ENCODE measurements at regions not wholly inside any gene's neighbourhood (a gene's known extent, or its start where the extent isn't known, plus 50 kb on each side); places are given as distances from the start of the nearest gene placed in this dataset.

DNA sequence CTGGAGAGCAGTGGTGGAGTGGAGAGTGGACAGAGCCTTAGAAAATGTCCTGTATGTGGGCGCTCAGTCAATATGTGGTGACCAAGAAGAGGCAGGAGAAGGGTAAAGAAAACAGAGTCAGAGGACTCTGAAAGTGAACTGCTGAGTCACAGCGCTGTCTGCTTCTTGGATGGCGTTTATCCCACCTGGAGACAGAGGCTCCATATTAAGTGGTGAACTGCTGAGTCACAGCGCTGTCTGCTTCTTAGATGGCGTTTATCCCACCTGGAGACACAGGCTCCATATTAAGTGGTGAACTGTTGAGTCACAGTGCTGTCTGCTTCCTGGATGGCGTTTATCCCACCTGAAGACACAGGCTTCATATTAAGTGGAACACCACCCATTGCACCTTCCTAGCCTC is 119.3 kb upstream of the RALGAPA2 start:
- no peaks in the 10 kb centered on the region for H3K36me3 Mint-ChIP-seq (ENCODE audit: low read depth, unreplicated experiment)
- TF ChIP-seq, protein P1, sequence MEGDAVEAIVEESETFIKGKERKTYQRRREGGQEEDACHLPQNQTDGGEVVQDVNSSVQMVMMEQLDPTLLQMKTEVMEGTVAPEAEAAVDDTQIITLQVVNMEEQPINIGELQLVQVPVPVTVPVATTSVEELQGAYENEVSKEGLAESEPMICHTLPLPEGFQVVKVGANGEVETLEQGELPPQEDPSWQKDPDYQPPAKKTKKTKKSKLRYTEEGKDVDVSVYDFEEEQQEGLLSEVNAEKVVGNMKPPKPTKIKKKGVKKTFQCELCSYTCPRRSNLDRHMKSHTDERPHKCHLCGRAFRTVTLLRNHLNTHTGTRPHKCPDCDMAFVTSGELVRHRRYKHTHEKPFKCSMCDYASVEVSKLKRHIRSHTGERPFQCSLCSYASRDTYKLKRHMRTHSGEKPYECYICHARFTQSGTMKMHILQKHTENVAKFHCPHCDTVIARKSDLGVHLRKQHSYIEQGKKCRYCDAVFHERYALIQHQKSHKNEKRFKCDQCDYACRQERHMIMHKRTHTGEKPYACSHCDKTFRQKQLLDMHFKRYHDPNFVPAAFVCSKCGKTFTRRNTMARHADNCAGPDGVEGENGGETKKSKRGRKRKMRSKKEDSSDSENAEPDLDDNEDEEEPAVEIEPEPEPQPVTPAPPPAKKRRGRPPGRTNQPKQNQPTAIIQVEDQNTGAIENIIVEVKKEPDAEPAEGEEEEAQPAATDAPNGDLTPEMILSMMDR (IDR thresholded peaks at IDR 0.05; ENCODE audit: insufficient read depth, low read depth, low read length): no peak
- no peak for TF ChIP-seq EZH2 (IDR thresholded peaks at IDR 0.05; ENCODE audit: insufficient read depth, low read length)
- H3K27me3 Mint-ChIP-seq (ENCODE audit: low read depth, unreplicated experiment): peaks cover 40% of the 10 kb centered on the region
- no peaks in the 10 kb centered on the region for H3K36me3 ChIP-seq (ENCODE audit: insufficient read depth, low read length)
- peaks cover 17% of the 10 kb centered on the region for H3K9me3 Mint-ChIP-seq (ENCODE audit: unreplicated experiment)
- no peak overlapping the region for H2AFZ ChIP-seq (ENCODE audit: low read depth, low read length)
- H3K27ac Mint-ChIP-seq (ENCODE audit: unreplicated experiment): no peak overlapping the region
- no peaks in the 10 kb centered on the region for H3K9me3 ChIP-seq (ENCODE audit: insufficient read depth, low read depth, low read length)
- H3K4me3 Mint-ChIP-seq (ENCODE audit: unreplicated experiment): no peak overlapping the region
- DNase-seq (ENCODE audit: low read depth) (no peak), FAIRE-seq (no peak)
- no peaks in the 10 kb centered on the region for H3K4me1 Mint-ChIP-seq (ENCODE audit: low read depth, unreplicated experiment)
- H3K4me3 ChIP-seq (ENCODE audit: insufficient read depth, low read depth, low read length): no peak overlapping the region
- H3K79me2 ChIP-seq (ENCODE audit: insufficient read depth, low read length): no peaks in the 10 kb centered on the region
- H3K27me3 ChIP-seq (ENCODE audit: insufficient read depth, low read length): no peaks in the 10 kb centered on the region
- H3K4me2 ChIP-seq (ENCODE audit: low read length): no peak overlapping the region
- no peak overlapping the region for H3K27ac ChIP-seq (ENCODE audit: low read depth, low read length)
- H3K9ac ChIP-seq (ENCODE audit: low read length): no peak overlapping the region
- H3K4me1 ChIP-seq (ENCODE audit: insufficient read depth, low read length): no peaks in the 10 kb centered on the region
- no peaks in the 10 kb centered on the region for H4K20me1 ChIP-seq (ENCODE audit: insufficient read depth, low read length)

DNA sequence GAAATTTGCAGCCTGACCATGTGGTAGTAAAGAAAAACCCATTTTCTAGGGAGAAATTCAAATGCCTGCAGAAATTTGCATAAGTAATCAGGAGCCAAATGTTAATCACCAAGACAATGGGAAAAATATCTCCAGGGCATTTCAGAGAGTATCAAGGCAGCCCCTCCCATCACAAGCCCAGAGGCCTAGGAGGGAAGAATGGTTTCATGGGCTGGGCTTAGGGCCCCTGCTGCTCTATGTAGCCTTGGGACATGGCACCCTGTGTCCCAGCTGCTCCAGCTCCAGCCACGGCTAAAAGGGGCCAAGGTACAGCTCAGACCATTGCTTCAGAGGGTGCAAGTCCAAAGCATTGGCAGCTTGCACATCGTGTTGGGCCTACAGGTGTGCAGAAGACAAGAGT is 117.2 kb upstream of the RALGAPA2 start:
- Histone ChIP-seq H3K4me3 (ENCODE audit: insufficient read depth, low read depth, low read length) (no peak overlapping the region), H3K27me3 (ENCODE audit: insufficient read depth, low read length) (no peaks in the 10 kb centered on the region), H3K4me1 (ENCODE audit: insufficient read depth, low read length) (no peaks in the 10 kb centered on the region), H3K4me2 (ENCODE audit: low read length) (no peak overlapping the region), H4K20me1 (ENCODE audit: insufficient read depth, low read length) (no peaks in the 10 kb centered on the region), H3K27ac (ENCODE audit: low read depth, low read length) (no peak overlapping the region), H2AFZ (ENCODE audit: low read depth, low read length) (no peak overlapping the region), H3K9ac (ENCODE audit: low read length) (no peak overlapping the region), H3K9me3 (ENCODE audit: insufficient read depth, low read depth, low read length) (no peaks in the 10 kb centered on the region), H3K36me3 (ENCODE audit: insufficient read depth, low read length) (no peaks in the 10 kb centered on the region), H3K79me2 (ENCODE audit: insufficient read depth, low read length) (no peaks in the 10 kb centered on the region)
- Mint-ChIP-seq H3K9me3 (ENCODE audit: unreplicated experiment) (peaks cover 17% of the 10 kb centered on the region), H3K4me3 (ENCODE audit: unreplicated experiment) (no peak overlapping the region), H3K27me3 (ENCODE audit: low read depth, unreplicated experiment) (peaks cover 38% of the 10 kb centered on the region), H3K4me1 (ENCODE audit: low read depth, unreplicated experiment) (no peaks in the 10 kb centered on the region), H3K27ac (ENCODE audit: unreplicated experiment) (no peak overlapping the region), H3K36me3 (ENCODE audit: low read depth, unreplicated experiment) (no peaks in the 10 kb centered on the region)
- FAIRE-seq: no peak
- TF ChIP-seq EZH2 (IDR thresholded peaks at IDR 0.05; ENCODE audit: insufficient read depth, low read length): no peak
- TF ChIP-seq, protein P1 (IDR thresholded peaks at IDR 0.05; ENCODE audit: insufficient read depth, low read depth, low read length): no peak
- no peak for DNase-seq (ENCODE audit: low read depth)

DNA sequence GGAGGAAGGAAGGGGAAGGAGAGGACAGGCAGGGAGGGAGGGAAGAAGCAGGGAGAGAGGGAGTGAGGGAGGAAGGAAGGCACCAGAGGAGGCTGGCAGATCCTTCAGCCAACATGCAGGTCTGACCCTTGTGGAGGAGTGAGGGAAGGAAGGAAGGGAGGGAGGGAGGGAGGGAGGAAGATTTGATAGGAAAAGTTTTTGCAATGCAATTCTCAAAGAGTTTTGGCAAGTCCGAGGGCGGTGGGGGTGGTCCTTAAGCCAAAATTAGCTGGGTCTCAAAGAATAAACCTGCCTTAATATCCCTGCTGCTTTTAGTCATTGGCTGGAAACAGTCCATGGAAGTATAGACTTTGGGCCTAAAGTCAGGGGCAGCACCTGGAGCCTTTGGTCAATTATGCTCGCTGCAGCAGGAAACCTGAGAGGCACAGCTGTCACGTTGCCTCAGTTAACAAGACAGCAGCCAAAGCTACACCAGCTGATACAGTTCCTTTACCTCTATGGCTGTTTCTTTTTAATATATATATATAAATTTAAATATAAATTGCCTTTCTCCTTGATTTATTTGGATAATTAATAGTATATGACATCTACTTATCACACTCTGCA is 115.7 kb upstream of the RALGAPA2 start:
- no peak overlapping the region for H3K4me3 Mint-ChIP-seq (ENCODE audit: unreplicated experiment)
- no peaks in the 10 kb centered on the region for H3K27me3 ChIP-seq (ENCODE audit: insufficient read depth, low read length)
- no peak overlapping the region for H2AFZ ChIP-seq (ENCODE audit: low read depth, low read length)
- peaks cover 20% of the 10 kb centered on the region for H3K9me3 Mint-ChIP-seq (ENCODE audit: unreplicated experiment)
- H3K79me2 ChIP-seq (ENCODE audit: insufficient read depth, low read length): no peaks in the 10 kb centered on the region
- H3K4me2 ChIP-seq (ENCODE audit: low read length): no peak overlapping the region
- H3K36me3 Mint-ChIP-seq (ENCODE audit: low read depth, unreplicated experiment): no peaks in the 10 kb centered on the region
- no peaks in the 10 kb centered on the region for H3K4me1 ChIP-seq (ENCODE audit: insufficient read depth, low read length)
- no peak overlapping the region for H3K9ac ChIP-seq (ENCODE audit: low read length)
- no peak overlapping the region for H3K27ac ChIP-seq (ENCODE audit: low read depth, low read length)
- no peak overlapping the region for H3K27ac Mint-ChIP-seq (ENCODE audit: unreplicated experiment)
- DNase-seq (ENCODE audit: low read depth) (no peak), FAIRE-seq (no peak)
- no peak overlapping the region for H3K4me3 ChIP-seq (ENCODE audit: insufficient read depth, low read depth, low read length)
- no peak for TF ChIP-seq EZH2 (IDR thresholded peaks at IDR 0.05; ENCODE audit: insufficient read depth, low read length)
- TF ChIP-seq, protein P1 (IDR thresholded peaks at IDR 0.05; ENCODE audit: insufficient read depth, low read depth, low read length): no peak
- H4K20me1 ChIP-seq (ENCODE audit: insufficient read depth, low read length): no peaks in the 10 kb centered on the region
- H3K9me3 ChIP-seq (ENCODE audit: insufficient read depth, low read depth, low read length): no peaks in the 10 kb centered on the region
- peaks cover 37% of the 10 kb centered on the region for H3K27me3 Mint-ChIP-seq (ENCODE audit: low read depth, unreplicated experiment)
- no peaks in the 10 kb centered on the region for H3K36me3 ChIP-seq (ENCODE audit: insufficient read depth, low read length)
- H3K4me1 Mint-ChIP-seq (ENCODE audit: low read depth, unreplicated experiment): no peaks in the 10 kb centered on the region
